ENCODE measurements at regions not wholly inside any gene's neighbourhood (a gene's known extent, or its start where the extent isn't known, plus 50 kb on each side); places are given as distances from the start of the nearest gene placed in this dataset.

DNA sequence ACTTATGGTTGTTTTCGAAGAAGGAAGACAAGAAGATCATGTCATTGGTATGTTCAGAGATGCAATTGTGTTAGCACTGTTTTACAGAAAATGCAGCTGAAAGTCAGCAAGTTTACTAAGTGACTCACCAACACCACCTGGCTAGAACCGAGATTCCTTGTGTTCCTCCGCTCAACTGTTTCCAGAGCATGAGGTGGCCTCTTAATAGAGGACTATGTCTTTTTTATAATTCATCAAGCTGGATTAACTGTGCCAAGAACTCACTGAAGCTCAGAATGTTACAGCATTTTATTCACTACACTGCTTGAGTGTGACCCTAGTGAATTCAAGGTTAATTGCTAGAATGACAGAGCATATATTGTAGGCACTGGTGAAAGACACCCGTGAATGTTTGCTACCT is 1573.5 kb upstream of the TENM3 start:
- no peak for DNase-seq (ENCODE audit: low spot score)
- intact Hi-C loops (cut with DNase I) = no loop called here

DNA sequence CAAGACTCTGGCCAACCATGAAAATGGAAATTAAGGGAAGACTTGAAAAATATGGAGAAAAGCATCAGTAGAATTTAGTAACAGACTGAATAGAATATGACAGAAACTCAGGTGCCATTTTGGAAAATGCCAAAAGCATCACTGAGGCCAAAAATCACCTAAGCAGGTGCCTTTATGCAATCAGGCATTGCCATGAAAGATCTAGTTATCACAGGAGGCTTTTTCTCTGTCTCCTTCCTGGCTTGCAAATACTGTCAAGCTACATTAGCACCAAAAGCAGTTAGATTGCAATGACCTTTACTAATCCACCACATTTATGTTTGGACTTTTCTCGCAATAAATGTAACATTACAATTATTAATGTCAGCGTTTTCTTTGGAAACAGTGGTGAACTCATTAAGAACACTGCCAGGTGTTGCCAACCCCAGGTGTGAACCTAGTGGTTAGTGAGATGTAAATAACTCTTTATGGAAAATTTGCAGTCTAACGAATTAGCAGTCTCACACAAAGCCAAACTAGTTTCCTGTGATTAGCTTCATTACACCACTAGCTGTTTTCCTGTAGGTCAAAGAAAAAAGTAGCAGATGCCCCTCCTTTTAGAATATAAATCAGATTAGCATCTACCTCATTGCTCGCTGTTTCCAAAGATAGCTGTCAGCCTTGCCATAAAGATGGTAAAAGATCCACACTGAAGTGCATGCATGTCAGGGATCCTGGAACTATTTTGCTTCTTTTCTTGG is 1568.4 kb upstream of the TENM3 start:
- intact Hi-C loops (cut with DNase I) = no loop called here
- no peak for DNase-seq (ENCODE audit: low spot score)

DNA sequence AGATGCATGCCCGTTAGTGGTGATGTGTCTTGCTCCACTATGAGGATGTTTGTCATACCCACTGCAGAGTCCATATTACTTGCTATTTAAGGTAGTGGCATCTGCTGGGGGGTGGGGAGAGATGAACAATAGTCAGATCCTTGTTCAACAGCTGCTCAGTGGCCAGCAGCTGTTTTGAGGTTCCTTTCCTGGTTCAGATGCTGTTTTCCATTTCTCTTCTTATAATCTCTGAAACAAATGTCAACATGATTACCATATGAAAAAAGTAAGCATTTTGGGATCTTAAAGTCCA is 1567.9 kb upstream of the TENM3 start:
- intact Hi-C loops (cut with DNase I) = no loop called here
- DNase-seq (ENCODE audit: low spot score) = no peak

DNA sequence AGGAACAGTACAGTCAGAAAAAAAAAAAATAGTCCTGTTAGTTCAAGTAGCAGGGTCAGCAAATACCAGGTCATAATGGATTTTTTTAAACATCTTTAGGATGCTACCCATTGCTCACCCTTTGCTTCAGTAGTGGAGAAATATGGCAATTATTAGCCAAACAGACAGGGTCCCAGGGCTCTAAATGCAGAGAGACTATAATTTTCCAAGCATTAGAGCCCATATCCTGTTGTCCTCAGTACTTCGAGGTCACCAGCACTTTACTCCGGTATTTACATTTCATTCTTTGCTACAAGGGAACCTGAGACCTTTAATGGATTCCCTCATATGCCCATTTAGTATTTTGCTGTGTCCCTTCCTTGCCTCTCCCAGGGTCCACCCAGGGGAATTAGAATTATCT is 1562.9 kb upstream of the TENM3 start:
- intact Hi-C loops (cut with DNase I) = no loop called here
- no peak for DNase-seq (ENCODE audit: low spot score)

DNA sequence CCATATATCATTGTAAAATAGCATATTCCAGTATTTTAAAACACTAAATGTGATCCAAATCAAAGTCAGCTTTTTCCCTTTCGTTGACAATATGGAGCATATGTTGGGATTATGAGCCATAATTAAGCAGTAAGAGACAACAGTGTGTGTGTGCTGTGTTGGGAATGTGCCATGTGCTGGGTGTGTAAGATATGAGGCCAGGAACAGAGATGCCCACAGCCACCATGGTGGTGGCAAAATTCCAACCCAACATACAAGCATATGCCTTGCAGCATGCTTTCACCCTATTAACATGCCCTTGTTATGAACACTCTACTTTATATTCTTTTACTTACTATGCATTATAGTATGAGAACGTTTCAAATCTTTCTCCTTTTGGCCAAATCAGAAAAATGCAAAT is 1560.4 kb upstream of the TENM3 start:
- intact Hi-C loops (cut with DNase I) = no loop called here
- DNase-seq (ENCODE audit: low spot score) = no peak

DNA sequence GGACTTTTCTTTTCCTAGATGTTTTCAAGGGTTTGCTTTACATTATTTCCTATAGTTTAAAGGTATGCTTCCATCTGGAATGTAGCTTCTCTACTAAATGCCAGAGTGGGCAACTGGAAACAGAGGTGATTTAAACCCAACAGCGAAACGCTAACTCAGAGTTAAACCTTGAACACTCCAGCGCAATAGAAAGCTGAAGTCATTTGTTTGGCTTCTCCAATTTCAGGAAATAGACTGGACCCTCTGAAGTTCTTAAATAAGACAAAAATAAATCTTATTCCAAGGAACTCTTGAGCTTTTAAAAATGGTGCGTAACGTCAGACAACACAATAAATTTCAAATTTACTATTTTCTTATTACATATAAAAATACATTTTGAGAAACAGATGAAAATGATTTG is 1560.0 kb upstream of the TENM3 start:
- no peak for DNase-seq (ENCODE audit: low spot score)
- intact Hi-C loops (cut with DNase I) = no loop called here

DNA sequence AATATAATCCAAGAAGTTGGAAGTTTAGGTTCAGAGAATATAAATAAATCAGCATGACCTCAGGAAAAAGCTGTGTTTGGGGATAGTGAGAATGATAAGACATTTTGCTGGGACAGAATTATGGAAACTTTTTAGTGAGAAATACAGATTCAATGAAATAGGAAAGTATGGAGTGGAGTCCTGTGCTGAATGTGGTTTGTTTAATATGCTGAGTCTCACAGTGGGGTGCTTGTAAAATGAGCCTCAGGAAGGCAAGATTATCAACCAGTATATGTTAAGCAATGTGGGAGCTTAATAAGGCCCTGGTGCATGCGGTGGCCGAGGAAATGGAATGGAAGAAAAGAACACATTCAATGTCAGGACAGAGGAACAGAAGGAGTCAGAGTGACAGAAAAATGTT is 1554.7 kb upstream of the TENM3 start:
- DNase-seq (ENCODE audit: low spot score) = no peak
- intact Hi-C loops (cut with DNase I) = no loop called here

DNA sequence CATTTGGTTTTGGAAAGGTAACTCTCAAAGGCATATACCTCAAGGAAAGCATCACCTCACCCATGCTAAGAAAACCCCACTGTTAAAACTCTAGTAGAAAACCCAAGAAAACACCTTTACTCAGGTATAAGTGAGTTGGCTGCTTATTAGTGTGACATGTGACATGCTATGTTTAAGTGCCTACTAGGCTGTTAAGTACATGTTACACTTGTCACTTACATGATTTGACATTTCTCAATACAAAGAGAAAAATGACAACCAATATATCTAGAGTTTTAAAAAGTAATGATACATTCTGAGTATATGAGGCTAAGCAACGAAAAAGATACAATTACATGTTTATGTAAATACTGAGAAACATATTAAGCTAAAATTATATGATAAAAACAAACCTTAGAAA is 1548.3 kb upstream of the TENM3 start:
- DNase-seq (ENCODE audit: low spot score) = no peak
- intact Hi-C loops (cut with DNase I) = no loop called here

DNA sequence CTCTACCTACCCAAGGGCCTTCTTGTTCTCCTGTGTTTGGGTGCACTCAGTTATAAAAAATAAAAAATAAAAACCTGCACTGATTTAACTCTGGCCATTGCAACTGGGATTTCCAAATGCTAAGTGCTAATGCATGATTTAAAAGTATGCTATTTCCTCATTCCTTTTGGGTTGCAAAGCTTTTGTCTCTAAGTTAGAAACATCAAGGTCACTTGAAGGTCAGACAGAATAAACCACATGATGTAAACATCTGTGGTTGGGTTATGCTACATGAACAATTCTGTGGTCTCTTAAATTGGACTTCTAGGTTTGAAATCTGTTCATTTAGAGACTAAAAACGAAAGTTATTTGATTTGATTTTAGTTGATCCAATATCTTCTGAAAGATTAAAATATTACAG is 1547.4 kb upstream of the TENM3 start:
- no peak for DNase-seq (ENCODE audit: low spot score)
- intact Hi-C loops (cut with DNase I) = no loop called here

DNA sequence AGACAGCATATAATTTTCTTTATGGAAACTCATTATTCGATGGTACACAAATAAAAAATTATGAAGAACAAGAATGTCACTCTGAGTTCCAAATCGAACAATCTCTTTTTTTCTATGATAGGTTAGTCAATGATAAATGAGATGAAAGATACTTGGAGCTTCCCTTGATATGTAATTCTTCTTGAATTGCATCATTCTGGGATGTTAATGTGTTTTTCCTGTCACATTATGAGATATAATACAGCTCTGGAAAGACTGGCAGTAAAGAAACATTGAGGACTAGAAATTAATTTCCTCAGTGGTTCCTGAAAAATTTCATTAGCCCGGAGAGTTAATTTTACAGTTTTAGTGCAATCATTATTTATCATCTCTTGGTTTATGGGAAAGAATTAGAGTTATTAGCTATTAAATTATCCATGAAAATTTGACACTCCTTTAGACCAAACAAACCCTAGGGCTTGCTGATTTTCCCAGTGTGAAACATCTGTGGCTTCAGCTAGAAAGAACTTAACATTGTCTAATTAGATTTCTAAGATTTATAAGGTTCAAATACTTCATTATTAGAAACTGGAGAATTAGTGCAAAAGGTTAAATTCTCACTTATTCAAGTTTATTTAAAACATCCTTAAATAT is 1546.6 kb upstream of the TENM3 start:
- no peak for DNase-seq (ENCODE audit: low spot score)
- intact Hi-C loops (cut with DNase I) = no loop called here

DNA sequence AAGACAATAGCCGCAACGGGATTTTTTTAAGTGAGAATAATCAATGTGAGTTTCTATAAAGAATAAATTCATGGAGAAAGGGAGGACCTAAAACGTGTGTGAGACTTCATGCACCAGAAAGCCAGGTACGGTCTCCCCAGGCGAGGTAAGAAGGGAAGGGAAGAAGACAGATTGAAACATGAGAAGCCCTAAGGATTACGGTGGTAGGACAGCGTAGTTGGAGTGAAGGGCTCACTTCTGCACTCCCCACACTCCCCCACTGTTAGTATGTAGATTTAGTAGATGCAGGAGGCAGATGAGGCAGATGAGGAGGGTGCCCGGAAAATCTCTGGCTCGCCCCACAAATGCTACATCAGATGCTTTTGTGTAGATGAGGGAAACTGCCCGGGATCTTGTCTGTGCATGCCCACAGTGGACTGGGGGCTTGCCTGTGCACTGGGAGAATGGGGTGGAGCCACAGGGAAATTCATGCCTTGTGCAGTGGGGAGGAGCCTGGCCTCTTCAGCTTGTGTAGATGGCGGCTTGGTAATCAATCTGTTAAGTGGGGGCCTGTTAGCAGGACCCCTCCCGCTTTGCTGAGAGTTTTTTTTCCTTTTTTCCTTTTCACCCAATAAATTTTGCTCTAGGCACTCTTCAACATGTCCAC is 1544.5 kb upstream of the TENM3 start:
- DNase-seq (ENCODE audit: low spot score) = no peak
- intact Hi-C loops (cut with DNase I) = no loop called here

DNA sequence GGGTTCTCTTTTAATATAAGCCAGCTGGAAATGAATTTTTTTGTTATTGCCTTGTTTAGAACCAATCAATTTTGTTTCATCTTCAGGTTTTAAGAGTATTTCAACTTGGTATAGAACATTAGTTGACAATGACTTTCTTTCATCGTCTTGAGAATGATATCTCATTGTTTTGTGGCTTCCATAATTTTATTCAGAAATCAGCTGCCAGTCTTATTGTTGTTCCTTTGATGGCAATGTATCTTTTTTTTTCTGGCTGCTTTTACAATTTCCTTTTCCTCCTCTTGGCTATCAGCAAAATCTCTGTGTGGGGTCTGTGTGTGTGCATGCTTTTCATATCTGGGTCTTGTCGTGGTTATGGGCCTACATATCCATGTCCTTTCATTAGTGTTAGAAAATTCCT is 1536.4 kb upstream of the TENM3 start:
- DNase-seq (ENCODE audit: low spot score) = no peak
- intact Hi-C loops (cut with DNase I) = no loop called here

DNA sequence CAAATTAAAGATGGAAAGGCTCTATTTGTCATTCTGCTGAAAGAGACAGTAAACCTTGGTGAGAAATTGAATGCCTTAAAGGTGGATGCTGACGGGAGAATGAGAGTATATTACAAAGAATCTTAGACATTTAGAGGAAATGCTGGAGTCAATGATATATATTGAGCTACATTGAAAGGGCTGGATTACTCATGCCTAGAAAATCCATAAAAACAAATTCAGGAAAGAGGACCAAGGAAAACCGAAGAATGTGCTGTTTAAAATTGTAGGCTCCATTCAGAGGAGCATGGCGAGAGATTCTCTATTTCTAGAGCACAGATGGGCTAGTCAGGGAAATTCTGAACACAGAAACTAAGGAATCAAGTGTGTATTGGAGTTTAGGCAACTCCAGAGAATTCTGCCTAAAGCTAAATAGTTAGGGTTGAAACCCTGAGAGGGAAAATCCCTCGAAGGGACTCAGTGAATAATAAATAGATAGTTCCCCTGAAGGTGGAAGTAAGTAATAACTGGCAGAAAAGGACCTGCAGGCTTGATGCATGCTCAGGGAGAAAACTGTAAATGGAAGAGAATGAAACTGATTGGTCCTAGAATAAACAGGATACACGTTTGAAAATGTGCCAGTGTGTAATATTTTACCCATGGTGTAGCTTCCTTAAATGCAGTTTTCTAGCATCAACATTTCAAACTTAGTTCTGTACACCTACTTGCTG is 1532.4 kb upstream of the TENM3 start:
- intact Hi-C loops (cut with DNase I) = no loop called here
- no peak for DNase-seq (ENCODE audit: low spot score)

DNA sequence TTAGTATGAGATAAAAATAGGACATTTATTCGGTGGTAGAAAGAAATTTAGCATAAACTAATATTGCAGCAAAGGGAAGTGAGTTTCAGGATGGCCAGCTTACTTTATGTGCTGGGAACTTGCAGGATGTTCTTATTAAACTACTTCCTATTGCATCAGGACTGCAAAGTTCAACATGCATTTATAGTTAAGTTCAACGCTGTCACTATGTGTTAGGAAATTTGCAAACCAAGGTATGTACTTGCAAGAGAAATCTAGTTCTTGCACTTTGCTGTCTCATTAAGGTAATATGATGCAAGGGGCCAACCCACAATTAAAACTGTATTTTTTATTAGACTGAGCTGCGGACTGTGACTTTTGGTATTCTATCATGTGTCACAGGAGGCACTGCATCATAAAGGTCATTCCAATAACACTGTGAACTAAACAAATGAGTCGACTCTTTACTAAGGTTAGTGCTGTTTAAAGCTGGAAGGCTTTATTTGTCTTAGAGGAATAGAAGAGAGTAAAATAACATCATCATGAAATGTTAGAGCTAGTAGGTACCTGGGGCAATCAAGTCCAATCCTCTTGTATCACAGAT is 1525.7 kb upstream of the TENM3 start:
- no peak for DNase-seq (ENCODE audit: low spot score)
- intact Hi-C loops (cut with DNase I) = no loop called here

DNA sequence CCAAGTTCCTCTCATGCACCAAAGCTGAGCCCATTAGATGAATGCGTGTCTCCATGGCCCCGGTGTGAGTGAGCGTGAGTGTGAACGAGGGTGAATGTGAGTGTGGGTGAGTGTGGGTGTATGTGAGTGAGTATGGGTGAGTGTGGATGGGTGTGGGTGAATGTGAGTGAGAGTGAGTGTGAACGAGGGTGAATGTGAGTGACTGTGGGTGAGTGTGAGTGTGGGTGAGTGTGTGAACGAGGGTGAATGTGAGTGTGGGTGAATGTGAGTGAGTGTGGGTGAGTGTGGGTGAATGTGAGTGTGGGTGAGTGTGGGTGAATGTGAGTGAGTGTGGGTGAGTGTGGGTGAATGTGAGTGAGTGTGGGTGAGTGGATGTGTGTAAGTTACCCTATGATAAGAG is 1521.8 kb upstream of the TENM3 start:
- DNase-seq (ENCODE audit: low spot score) = no peak
- intact Hi-C loops (cut with DNase I) = no loop called here

DNA sequence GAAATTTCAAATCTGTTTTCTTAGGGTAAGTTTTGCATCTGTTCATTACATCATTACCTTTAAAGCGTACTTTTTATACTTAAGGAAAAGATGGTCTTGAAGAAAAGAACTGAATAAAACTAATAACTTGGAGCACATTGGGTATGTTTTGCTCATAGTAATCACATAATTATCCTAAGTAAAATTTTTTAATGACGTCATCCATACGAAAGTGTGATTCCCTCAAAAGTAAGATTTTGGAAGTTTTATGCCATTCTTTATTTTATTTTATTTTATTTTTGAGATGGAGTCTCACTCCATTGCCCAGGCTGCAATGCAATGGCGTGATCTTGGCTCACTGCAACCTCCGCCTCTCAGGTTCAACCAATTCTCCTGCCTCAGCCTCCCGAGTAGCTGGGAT is 1516.6 kb upstream of the TENM3 start:
- intact Hi-C loops (cut with DNase I) = no loop called here
- no peak for DNase-seq (ENCODE audit: low spot score)

DNA sequence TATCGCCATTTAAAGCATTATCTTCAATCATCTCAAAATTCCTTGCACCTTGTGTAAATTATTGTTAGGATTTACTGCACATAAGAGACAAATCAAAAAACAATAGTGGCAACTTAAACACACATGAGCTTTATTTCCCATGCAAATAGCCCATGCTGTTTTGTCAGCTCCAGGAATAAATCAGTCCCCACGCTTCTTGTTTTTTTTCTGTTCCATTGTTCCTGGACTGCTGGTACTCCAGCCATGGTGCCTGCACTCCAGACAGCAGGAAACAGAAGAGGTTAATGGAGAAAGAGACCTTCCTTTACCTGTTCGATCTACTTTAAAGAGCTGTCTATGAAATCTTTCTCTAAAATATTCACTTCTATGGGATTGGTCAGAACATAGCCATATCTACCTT is 1515.7 kb upstream of the TENM3 start:
- DNase-seq (ENCODE audit: low spot score) = no peak
- intact Hi-C loops (cut with DNase I) = no loop called here

DNA sequence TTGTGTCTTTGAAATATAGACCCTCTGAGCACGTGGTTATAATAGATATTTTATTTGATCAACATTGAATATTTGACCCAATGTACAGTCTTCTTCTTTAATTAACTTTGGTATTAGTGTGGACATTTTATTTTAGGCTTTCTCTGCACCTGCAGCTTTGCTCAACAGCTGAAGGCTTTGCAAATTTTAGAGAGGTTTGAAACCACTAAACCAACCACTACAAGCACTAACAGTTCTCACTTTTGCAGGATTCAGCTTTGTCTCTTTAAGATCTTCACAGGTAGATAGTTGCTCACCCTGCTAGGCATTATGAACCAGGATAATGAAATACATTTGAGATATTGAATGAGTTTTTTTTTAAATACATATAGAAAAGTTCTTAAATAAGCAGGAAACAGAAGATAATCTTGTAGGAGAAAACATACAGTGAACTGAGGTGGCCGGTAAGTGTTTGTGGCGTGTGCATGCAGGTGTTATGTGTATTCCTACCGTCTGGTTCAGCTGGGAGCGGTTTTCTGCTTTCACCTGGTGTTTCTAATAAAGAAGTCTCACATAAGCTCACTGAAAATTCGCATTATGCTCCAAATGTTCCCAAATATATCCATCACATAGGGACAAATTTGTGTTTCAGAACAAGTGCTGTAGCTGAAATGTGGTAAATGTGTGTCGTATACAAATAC is 1508.3 kb upstream of the TENM3 start:
- intact Hi-C loops (cut with DNase I) = no loop called here
- DNase-seq (ENCODE audit: low spot score) = no peak

DNA sequence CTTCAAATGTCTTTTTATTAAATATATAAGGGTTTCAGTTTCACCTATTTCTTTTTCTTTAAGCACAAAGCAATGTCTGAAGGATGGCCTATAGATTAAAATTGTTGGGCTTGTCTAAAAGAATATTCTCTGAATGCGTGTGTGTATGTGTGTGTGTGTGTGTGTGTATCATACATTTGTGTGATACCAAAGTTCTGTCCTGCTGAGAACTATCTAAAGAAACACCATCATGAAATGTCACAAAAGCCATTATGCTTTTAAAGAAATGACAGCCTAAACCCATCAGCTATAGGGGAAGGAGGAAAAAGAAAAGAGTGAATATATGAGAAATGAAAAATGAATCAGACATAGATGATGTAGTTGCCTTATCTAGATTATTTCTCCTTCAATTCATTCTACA is 1501.5 kb upstream of the TENM3 start:
- DNase-seq (ENCODE audit: low spot score) = no peak
- intact Hi-C loops (cut with DNase I) = no loop called here

DNA sequence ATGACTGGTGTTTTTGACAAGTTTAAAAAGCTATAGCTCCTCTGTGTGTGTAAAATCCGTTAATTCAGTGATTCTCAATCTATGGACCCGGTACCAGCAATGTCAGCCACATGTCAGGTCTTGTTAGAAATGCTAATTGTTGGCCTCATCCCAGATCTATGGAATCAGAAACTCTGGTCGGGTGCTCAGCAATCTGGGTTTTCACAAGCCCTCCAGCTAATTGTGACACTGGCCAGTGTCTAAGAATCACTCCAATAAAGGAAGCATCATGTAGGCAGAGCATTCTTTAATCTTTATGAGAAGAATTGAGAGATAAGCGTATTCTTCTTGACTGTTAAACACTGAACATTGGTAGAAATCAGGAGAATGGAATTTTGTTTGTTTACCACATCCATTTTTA is 1498.2 kb upstream of the TENM3 start:
- DNase-seq (ENCODE audit: low spot score) = no peak
- intact Hi-C loops (cut with DNase I) = no loop called here
